ENCODE measurements at regions not wholly inside any gene's neighbourhood (a gene's known extent, or its start where the extent isn't known, plus 50 kb on each side); places are given as distances from the start of the nearest gene placed in this dataset.

DNA sequence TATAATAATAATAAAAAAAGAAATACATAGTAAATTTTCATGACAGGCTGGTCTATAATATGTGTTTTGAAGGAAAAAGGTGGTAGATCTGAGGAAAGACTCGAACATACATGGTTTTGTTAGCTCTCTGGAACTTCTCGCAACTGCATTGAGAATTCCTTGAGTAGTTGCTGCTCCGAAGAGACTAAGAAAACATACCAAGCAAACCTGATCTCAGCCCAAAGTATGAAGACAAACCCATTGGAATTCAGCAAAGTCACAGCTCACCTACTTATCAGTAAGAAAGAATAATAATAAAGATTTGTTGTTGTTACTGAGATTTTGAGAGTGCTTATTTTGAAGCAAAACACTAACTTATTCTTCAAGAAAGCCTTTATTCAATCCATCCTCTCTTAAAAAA lies 1107.1 kb upstream of the EYS start:
- H3K27ac ChIP-seq (ENCODE audit: extremely low read depth, low read depth, low read length) = no peak overlapping the region
- H3K9me3 ChIP-seq (ENCODE audit: control insufficient read depth, insufficient read depth, low read depth, low read length) = no peaks in the 10 kb centered on the region
- CTCF ChIA-PET = no interaction called here
- no peaks in the 10 kb centered on the region for H3K36me3 ChIP-seq (ENCODE audit: control insufficient read depth in 2 of 2, insufficient read depth in 1 of 2, low read length in 2 of 2)
- POLR2A ChIA-PET = no interaction called here
- no peaks in the 10 kb centered on the region for H3K4me1 ChIP-seq (ENCODE audit: control insufficient read depth, insufficient read depth, low read length)
- no peak overlapping the region for H3K4me3 ChIP-seq (ENCODE audit: low read depth, low read length)
- no peak for TF ChIP-seq ZSCAN18 (tag by site-specific recombination; IDR thresholded peaks at IDR 0.05)

- Histone ChIP-seq H3K4me1 (ENCODE audit: control insufficient read depth, insufficient read depth, low read length) (no peaks in the 10 kb centered on the region), H3K4me3 (ENCODE audit: low read depth, low read length) (no peak overlapping the region), H3K36me3 (ENCODE audit: control insufficient read depth in 2 of 2, insufficient read depth in 1 of 2, low read length in 2 of 2) (no peaks in the 10 kb centered on the region), H3K27ac (ENCODE audit: extremely low read depth, low read depth, low read length) (no peak overlapping the region), H3K9me3 (ENCODE audit: control insufficient read depth, insufficient read depth, low read depth, low read length) (no peaks in the 10 kb centered on the region)
- POLR2A ChIA-PET = no interaction called here
- TF ChIP-seq ZNF677 (tag by site-specific recombination; IDR thresholded peaks at IDR 0.05) (no peak), ZNF23 (tag by site-specific recombination; IDR thresholded peaks at IDR 0.05; ENCODE audit: borderline replicate concordance) (no peak)
- CTCF ChIA-PET = no interaction called here
Measured at GRCh38 chr6:66808771-66809170, 1101.7 kb upstream of the EYS start.

- ChIA-PET CTCF (interaction anchor here (0.6 kb wide), 1 partner anchor 67 kb away, joined by 3 read pairs; no protein-coding TSS in a partner anchor), POLR2A (no interaction called here)
- Histone ChIP-seq H3K36me3 (ENCODE audit: control insufficient read depth in 2 of 2, insufficient read depth in 1 of 2, low read length in 2 of 2) (no peaks in the 10 kb centered on the region), H3K4me1 (ENCODE audit: control insufficient read depth, insufficient read depth, low read length) (no peaks in the 10 kb centered on the region), H3K27ac (ENCODE audit: extremely low read depth, low read depth, low read length) (no peak overlapping the region), H3K9me3 (ENCODE audit: control insufficient read depth, insufficient read depth, low read depth, low read length) (no peaks in the 10 kb centered on the region), H3K4me3 (ENCODE audit: low read depth, low read length) (no peak overlapping the region)
- TF ChIP-seq ZNF529 (tag by site-specific recombination; IDR thresholded peaks at IDR 0.05; ENCODE audit: insufficient replicate concordance) (no peak), ZNF785 (tag by site-specific recombination; IDR thresholded peaks at IDR 0.05) (no peak), KLF10 (tag by site-specific recombination; IDR thresholded peaks at IDR 0.05) (no peak), HOXC10 (CRISPR knock-in tag; IDR thresholded peaks at IDR 0.05) (no peak), ZBTB26 (tag by site-specific recombination; optimal IDR thresholded peaks at IDR 0.05) (no peak), ZNF664 (tag by site-specific recombination; IDR thresholded peaks at IDR 0.05) (no peak), ZBTB44 (tag by site-specific recombination; IDR thresholded peaks at IDR 0.05) (no peak), SCRT2 (tag by site-specific recombination; IDR thresholded peaks at IDR 0.05) (no peak), ZNF223 (tag by site-specific recombination; IDR thresholded peaks at IDR 0.05) (no peak), ZNF837 (tag by site-specific recombination; IDR thresholded peaks at IDR 0.05) (no peak), ZNF549 (tag by site-specific recombination; IDR thresholded peaks at IDR 0.05) (no peak)
- TF ChIP-seq, protein P1, sequence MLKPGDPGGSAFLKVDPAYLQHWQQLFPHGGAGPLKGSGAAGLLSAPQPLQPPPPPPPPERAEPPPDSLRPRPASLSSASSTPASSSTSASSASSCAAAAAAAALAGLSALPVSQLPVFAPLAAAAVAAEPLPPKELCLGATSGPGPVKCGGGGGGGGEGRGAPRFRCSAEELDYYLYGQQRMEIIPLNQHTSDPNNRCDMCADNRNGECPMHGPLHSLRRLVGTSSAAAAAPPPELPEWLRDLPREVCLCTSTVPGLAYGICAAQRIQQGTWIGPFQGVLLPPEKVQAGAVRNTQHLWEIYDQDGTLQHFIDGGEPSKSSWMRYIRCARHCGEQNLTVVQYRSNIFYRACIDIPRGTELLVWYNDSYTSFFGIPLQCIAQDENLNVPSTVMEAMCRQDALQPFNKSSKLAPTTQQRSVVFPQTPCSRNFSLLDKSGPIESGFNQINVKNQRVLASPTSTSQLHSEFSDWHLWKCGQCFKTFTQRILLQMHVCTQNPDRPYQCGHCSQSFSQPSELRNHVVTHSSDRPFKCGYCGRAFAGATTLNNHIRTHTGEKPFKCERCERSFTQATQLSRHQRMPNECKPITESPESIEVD (tag by site-specific recombination; IDR thresholded peaks at IDR 0.05) = no peak
- TF ChIP-seq, protein P2, sequence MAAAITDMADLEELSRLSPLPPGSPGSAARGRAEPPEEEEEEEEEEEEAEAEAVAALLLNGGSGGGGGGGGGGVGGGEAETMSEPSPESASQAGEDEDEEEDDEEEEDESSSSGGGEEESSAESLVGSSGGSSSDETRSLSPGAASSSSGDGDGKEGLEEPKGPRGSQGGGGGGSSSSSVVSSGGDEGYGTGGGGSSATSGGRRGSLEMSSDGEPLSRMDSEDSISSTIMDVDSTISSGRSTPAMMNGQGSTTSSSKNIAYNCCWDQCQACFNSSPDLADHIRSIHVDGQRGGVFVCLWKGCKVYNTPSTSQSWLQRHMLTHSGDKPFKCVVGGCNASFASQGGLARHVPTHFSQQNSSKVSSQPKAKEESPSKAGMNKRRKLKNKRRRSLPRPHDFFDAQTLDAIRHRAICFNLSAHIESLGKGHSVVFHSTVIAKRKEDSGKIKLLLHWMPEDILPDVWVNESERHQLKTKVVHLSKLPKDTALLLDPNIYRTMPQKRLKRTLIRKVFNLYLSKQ (tag by site-specific recombination; IDR thresholded peaks at IDR 0.05; ENCODE audit: borderline replicate concordance) = no peak
Measured at GRCh38 chr6:66796987-66797386, 1090.0 kb upstream of the EYS start.

Measured in HEK293 (cell line).